ENCODE measurements at regions not wholly inside any gene's neighbourhood (a gene's known extent, or its start where the extent isn't known, plus 50 kb on each side); places are given as distances from the start of the nearest gene placed in this dataset.
"Not testable (repeated sequence)": the region's sequence is repeated elsewhere in the genome, so short reads cannot be mapped to it uniquely, and the experiment has no call there.

- DNase-seq = no peak
- no peaks in the 10 kb centered on the region for H3K4me1 Mint-ChIP-seq (ENCODE audit: low read depth)
- H3K4me3 Mint-ChIP-seq = no peak overlapping the region
- no peaks in the 10 kb centered on the region for H3K27me3 Mint-ChIP-seq (ENCODE audit: insufficient read depth)
- H3K36me3 Mint-ChIP-seq (ENCODE audit: low read depth) = no peaks in the 10 kb centered on the region
- no peak overlapping the region for H3K27ac Mint-ChIP-seq
- H3K9me3 Mint-ChIP-seq = peaks cover 61% of the 10 kb centered on the region
- no peak for TF ChIP-seq CTCF (IDR thresholded peaks at IDR 0.05)
These were observed 265.8 kb upstream of the RAB4A start for GRCh38 chr1:229005097-229005496.

- Mint-ChIP-seq H3K27me3 (ENCODE audit: insufficient read depth) (no peaks in the 10 kb centered on the region), H3K4me3 (no peak overlapping the region), H3K27ac (no peak overlapping the region), H3K4me1 (ENCODE audit: low read depth) (no peaks in the 10 kb centered on the region), H3K9me3 (peaks cover 56% of the 10 kb centered on the region), H3K36me3 (ENCODE audit: low read depth) (no peaks in the 10 kb centered on the region)
- DNase-seq = no peak
- TF ChIP-seq CTCF (IDR thresholded peaks at IDR 0.05) = no peak
These were observed 265.4 kb upstream of the RAB4A start for GRCh38 chr1:229005556-229005955.

- peaks cover 49% of the 10 kb centered on the region for H3K9me3 Mint-ChIP-seq
- DNase-seq = no peak
- H3K27ac Mint-ChIP-seq = no peak overlapping the region
- H3K4me3 Mint-ChIP-seq = no peak overlapping the region
- no peak for TF ChIP-seq CTCF (IDR thresholded peaks at IDR 0.05)
- H3K4me1 Mint-ChIP-seq (ENCODE audit: low read depth) = no peaks in the 10 kb centered on the region
- no peaks in the 10 kb centered on the region for H3K27me3 Mint-ChIP-seq (ENCODE audit: insufficient read depth)
- H3K36me3 Mint-ChIP-seq (ENCODE audit: low read depth) = no peaks in the 10 kb centered on the region
These were observed 264.6 kb upstream of the RAB4A start for GRCh38 chr1:229006121-229006870.

- Mint-ChIP-seq H3K4me3 (no peak overlapping the region), H3K27ac (no peak overlapping the region), H3K4me1 (ENCODE audit: low read depth) (no peaks in the 10 kb centered on the region), H3K27me3 (ENCODE audit: insufficient read depth) (no peaks in the 10 kb centered on the region), H3K36me3 (ENCODE audit: low read depth) (no peaks in the 10 kb centered on the region), H3K9me3 (peaks cover 46% of the 10 kb centered on the region)
- TF ChIP-seq CTCF (IDR thresholded peaks at IDR 0.05) = no peak
- DNase-seq = no peak
These were observed 263.7 kb upstream of the RAB4A start for GRCh38 chr1:229007167-229007566.

- Mint-ChIP-seq H3K27ac (no peak overlapping the region), H3K9me3 (peaks cover 41% of the 10 kb centered on the region), H3K4me1 (ENCODE audit: low read depth) (no peaks in the 10 kb centered on the region), H3K36me3 (ENCODE audit: low read depth) (no peaks in the 10 kb centered on the region), H3K27me3 (ENCODE audit: insufficient read depth) (no peaks in the 10 kb centered on the region), H3K4me3 (no peak overlapping the region)
- no peak for DNase-seq
- no peak for TF ChIP-seq CTCF (IDR thresholded peaks at IDR 0.05)
These were observed 263.2 kb upstream of the RAB4A start for GRCh38 chr1:229007701-229008100.

GRCh38 chr1:229008347-229008746 is 262.6 kb upstream of the RAB4A start:
- peaks cover 38% of the 10 kb centered on the region for H3K9me3 Mint-ChIP-seq
- not testable (repeated sequence) for H3K36me3 Mint-ChIP-seq (ENCODE audit: low read depth); H3K27me3 Mint-ChIP-seq (ENCODE audit: insufficient read depth); H3K4me3 Mint-ChIP-seq; H3K4me1 Mint-ChIP-seq (ENCODE audit: low read depth); H3K27ac Mint-ChIP-seq; DNase-seq

Measured in HFFc6 (cell line).